ENCODE measurements at regions not wholly inside any gene's neighbourhood (a gene's known extent, or its start where the extent isn't known, plus 50 kb on each side); places are given as distances from the start of the nearest gene placed in this dataset.

DNA sequence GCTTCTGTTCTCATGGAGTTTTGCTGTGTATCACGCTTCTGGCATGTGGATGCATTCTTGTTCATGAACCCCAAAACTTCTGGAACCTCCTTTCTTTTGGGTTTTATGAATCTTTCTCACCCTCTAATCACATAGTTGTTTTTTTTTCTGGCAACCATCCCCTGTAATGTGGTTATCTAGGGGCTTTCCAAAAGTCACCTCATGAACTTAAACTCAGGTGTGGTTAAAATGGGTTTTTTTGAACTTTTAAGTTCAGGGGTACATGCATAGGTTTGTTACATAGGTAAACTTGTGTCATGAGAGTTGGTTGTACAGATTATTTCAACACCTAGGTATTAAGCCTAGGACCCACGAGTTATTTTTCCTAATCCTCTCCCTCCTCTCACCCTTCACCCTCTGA is 1099.4 kb upstream of the SLIT2 start:
- CTCF ChIA-PET = no interaction called here
- DNase-seq (ENCODE audit: low spot score) = no peak
- H3K27ac ChIP-seq = no peak overlapping the region
- TF ChIP-seq, protein P1, sequence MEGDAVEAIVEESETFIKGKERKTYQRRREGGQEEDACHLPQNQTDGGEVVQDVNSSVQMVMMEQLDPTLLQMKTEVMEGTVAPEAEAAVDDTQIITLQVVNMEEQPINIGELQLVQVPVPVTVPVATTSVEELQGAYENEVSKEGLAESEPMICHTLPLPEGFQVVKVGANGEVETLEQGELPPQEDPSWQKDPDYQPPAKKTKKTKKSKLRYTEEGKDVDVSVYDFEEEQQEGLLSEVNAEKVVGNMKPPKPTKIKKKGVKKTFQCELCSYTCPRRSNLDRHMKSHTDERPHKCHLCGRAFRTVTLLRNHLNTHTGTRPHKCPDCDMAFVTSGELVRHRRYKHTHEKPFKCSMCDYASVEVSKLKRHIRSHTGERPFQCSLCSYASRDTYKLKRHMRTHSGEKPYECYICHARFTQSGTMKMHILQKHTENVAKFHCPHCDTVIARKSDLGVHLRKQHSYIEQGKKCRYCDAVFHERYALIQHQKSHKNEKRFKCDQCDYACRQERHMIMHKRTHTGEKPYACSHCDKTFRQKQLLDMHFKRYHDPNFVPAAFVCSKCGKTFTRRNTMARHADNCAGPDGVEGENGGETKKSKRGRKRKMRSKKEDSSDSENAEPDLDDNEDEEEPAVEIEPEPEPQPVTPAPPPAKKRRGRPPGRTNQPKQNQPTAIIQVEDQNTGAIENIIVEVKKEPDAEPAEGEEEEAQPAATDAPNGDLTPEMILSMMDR (conservative IDR thresholded peaks at IDR 0.05; ENCODE audit: low read depth) = no peak
- POLR2A ChIA-PET (ENCODE audit: low non-redundant PET) = no interaction called here

DNA sequence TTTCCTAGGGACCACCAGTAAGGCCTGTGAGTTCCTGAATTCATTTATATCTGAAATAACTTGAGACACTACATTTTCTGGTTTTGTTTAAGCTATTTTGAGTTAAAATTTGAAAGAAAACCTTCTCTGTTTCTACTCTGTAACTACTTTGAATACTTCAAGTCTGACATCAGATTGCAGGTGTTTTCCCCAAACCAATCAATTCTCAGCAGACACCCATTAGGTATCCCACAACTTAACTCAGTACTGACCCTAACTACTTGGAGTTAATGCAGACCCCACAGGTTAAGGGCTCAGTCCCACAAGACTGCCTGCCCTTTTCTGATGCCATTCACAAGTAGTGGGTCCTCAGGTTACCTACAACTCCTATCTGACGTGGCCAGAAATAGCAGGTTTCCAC is 1100.0 kb upstream of the SLIT2 start:
- TF ChIP-seq, protein P1 (conservative IDR thresholded peaks at IDR 0.05; ENCODE audit: low read depth) = no peak
- ChIA-PET POLR2A (ENCODE audit: low non-redundant PET) (no interaction called here), CTCF (no interaction called here)
- no peak overlapping the region for H3K27ac ChIP-seq
- no peak for DNase-seq (ENCODE audit: low spot score)

DNA sequence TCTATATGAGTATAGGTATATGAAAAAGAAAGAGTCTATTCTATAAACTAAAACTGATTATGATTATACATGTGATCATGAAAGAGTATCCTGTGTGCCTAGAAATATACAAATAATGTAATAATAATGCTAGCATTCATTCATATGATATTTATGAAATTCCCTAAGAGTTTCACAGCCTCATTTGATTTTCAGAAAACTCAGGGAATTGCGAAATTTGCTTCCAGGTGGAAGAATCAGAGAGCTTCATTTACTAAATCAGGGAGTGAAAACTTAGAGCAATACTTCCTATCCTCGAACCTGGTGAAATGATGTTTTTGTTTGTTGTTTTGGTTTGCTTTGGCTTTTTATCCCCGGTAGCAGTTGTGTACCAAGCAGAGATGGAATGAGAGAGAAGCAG is 1105.7 kb upstream of the SLIT2 start:
- TF ChIP-seq, protein P1 (conservative IDR thresholded peaks at IDR 0.05; ENCODE audit: low read depth) = no peak
- no peak for DNase-seq (ENCODE audit: low spot score)
- CTCF ChIA-PET = no interaction called here
- no peak overlapping the region for H3K27ac ChIP-seq
- POLR2A ChIA-PET (ENCODE audit: low non-redundant PET) = no interaction called here

DNA sequence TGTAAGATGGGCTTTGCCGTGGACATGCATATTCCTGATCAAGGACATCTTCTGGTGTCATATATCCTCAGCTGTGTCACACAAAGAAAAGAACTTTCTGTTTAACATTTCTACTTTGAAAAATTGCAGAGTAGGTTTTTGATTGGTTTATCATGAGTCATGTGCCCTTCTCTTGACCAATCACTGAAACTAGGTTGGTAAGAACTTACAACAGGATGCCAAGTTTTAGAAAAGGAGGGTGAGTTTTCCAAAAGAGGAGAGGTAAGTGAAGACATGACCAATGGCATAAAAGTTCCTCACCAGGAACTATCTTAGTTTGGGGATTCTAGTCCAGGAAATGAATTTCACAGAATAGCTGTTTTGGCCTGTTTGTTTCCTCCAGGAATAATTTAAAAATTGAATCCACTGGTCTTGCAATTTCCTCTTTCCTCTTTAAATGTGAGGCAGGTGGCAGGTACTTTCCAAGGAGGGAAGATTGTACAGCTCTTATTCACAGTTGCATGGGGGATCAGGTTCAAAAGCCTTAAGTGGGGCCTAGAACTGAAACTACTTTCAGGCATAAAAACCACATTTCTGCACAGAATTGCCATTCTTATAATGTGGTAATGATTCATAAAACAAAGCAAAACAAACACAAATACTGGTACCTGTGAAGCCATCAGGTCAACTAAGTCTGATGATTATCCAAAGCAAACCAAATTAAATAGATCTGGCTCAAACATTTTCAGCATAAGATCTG is 1114.5 kb upstream of the LCORL start:
- ChIA-PET CTCF (no interaction called here), POLR2A (ENCODE audit: low non-redundant PET) (no interaction called here)
- no peak for DNase-seq (ENCODE audit: low spot score)
- TF ChIP-seq, protein P1 (conservative IDR thresholded peaks at IDR 0.05; ENCODE audit: low read depth) = no peak
- H3K27ac ChIP-seq = no peak overlapping the region

DNA sequence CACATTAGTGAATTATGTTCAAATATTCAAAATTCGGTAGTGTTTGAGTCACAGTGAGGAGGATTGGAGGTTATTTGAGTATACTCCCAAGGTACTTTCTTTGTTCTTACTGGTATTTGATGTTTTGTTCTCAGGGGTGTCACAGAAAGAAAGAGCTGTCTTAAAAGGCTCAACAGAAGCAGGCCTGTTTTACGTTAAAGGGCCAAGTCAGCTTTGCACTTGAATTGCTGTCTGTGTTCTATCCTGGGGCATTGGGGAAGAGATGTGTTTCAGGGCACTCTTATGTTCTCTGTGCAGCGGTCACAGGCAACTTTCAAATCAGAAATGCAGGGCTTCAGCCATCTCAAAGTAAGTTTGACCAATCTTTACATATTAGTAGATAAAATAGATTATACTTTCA is 1113.1 kb upstream of the LCORL start:
- no peak for DNase-seq (ENCODE audit: low spot score)
- TF ChIP-seq, protein P1 (conservative IDR thresholded peaks at IDR 0.05; ENCODE audit: low read depth) = no peak
- ChIA-PET POLR2A (ENCODE audit: low non-redundant PET) (no interaction called here), CTCF (no interaction called here)
- H3K27ac ChIP-seq = no peak overlapping the region

DNA sequence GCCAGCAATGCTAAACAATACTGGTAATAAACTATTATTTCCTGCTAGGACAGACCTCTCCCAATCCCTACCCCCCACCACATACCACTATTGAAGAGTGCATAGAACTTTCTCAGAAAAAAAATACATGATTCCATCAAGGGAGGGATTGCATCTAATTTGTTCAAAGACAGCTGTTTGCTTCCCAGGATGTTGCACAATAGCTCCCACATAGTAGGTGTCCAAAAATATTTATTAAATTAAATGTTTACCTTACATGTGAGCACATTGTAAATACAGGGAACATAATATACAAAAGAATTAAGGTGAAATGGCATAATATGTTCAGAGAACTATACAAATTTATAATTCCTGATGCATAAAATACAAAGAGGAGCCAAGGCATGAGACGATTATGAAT is 1111.8 kb upstream of the LCORL start:
- ChIA-PET POLR2A (ENCODE audit: low non-redundant PET) (no interaction called here), CTCF (no interaction called here)
- TF ChIP-seq, protein P1 (conservative IDR thresholded peaks at IDR 0.05; ENCODE audit: low read depth) = no peak
- H3K27ac ChIP-seq = no peak overlapping the region
- no peak for DNase-seq (ENCODE audit: low spot score)
